ENCODE measurements at regions not wholly inside any gene's neighbourhood (a gene's known extent, or its start where the extent isn't known, plus 50 kb on each side); places are given as distances from the start of the nearest gene placed in this dataset.

DNA sequence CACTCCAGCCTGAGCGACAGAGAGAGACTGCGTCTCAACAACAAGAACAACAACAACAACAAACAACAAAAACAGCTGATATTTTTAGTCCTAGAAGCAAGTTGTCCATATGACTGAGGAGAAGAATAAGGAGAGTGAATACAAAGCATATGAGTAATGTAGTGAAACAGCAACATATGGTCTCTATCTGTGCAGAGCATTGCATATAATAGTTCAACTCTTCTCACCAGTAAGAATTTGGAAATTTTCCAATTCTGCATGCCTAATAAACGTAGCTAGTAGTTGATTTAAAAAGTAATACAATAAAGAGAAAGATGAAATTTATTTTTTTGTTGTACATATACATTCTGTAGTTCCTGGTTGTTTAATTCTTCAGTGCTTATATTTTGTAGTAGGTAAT is 129.7 kb upstream of the FAM83B start:
- DNase-seq = no peak

DNA sequence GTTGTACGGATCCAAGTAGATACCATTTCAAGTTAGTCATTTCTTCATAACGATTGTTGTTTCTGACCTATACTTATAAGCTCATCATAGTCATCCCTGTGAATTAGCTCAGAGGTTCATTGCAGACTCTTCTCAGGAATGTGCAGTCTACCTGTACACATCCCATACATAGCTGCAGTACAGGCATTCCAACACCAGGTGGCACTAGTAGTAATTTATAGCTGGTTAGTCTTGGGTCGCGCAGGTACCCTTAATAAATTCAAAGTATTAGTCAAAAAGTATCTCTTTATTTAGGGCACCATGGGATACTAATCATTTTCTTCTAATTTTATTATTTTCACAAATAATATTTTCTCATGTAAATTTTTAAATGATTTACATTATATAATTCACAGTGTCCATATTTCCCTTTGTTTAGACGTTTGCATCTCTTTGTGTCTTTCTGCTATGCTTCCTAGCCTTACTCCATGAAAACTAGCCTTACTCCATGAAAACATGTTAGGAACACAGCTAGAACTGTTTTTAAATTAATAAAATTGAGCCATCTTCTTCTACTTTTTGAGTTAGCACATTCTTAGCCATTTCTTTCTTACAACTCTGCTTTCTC is 128.6 kb upstream of the FAM83B start:
- peak in 22 of 58 donors; percentile 0 to 68 (median 12) for DNase-seq

DNA sequence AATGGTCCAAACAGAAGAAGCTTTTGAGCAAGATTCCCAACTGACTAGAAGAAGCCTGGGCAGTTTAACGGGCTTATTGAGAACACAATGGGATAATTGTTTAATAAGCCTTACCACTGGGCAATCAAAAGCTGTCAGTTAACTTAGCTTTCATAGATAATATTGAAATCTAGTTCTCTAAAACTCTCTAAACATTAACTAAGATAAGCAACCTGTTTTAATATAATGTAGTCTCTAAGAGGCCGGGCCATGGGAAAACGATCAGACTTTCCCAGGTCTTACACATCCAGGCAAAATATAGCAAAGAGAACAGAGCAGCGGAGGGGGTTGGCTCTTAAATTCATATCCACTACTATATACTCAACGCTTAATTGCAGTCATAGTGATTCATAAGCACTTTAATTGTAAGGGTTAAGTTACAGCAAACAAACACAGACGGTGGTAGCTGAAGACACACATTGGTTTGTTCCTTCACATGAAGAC is 128.0 kb upstream of the FAM83B start:
- no peak for DNase-seq

DNA sequence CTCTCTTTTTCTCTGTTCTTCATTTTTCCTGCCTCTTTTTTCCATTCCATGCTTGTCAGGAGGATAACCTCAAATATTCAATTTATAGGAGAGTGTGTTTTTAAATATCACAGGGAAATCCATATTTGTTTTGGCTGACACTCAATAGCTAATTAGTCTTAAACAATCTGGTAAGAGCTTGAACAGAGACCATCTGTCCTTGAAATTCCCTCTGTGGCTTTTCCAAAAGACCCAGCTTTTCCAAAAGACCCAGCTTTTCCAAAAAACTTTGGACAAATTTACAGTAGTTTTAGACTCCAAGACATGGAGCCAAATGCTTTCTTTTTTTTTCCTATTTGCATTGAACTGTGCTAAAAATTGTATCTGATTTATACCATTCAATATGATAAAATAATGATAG is 127.4 kb upstream of the FAM83B start:
- no peak for DNase-seq

DNA sequence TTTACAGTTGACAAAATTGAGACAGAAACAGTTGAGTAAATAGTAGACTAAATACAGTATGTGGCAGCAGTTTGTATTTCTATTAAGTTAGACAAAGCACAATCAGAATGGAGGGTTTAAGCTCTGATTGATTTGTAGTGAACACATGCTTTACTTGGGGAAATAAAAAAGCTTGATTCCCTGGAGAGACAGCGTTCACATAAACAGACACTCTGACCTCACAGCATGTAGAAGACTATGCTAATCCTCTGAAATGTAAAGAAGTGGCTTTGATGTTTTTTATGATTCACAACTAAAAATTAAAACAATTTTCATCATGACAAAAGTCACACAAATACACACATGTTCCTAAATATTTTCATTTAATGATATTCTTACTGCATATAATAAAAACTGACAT is 126.9 kb upstream of the FAM83B start:
- no peak for DNase-seq

DNA sequence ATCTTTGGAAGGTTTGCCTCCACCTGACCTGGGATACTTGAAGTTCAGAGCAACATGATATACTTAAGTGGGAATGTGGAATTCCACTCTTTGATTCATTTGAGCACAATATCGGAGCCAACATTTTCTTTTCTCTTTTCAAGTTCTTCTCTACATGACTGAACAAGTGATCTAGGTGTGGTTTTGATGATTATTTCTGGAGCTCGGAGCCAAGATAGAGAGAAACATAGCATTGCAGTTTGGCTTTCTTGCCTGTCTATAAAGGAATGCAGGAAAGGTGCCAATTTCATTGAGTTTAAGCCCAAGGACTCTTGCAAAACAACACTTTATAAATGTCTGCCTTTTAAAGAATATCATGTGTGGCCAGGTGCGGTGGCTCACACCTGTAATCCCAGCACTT is 124.2 kb upstream of the FAM83B start:
- DNase-seq = no peak

DNA sequence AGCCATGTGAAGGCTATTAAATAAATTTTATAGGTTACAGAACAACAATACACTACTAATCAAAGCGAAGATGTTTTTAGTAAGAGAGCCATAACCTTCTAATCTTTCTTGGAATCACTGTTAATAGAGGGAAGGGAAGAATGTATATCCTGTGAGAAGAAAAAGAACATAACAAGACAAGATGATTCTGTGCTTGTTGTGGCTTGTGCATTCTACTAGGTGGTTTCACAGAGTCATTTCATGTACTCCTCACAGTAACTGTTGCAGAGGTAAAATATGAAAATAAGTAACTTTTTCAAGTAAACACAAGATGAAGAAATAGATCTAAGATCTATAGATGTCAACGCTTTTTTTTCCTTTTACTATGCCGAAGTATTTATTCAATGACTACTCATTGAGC is 116.9 kb upstream of the FAM83B start:
- DNase-seq = no peak

DNA sequence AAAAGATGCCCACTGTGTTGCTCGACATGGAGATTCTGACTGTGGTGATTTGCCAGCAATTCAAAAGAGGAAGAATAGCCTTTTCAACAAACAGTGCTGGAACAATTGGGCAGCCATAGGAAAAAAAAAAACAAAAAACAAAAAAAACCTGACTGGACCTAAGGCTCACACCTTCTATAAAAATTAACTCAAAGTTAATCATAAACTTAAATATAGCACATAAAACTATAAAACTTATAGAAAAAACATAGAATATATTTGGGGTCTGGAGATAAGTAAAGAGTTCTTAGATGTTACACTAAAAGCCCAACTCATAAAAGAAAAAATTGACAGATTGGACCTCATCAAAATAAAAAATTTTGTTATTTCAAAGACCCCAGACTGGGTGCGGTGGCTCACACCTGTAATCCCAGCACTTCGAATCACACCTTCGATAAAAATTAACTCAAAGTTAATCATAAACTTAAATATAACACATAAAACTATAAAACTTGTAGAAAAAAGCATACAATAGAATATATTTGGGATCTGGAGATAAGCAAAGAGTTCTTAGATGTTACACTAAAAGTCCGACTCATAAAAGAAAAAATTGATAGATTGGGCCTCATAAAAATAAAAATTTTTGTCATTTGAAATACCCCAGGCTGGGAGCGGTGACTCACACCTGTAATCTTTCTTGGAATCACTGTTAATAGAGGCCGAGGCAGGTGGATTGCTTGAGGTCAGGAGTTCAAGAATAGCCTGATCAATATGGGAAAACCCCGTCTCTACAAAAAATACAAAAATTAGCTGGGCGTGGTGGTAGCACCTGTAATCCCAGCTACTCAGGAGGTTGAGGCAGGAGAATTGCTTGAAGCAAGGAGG is 115.6 kb upstream of the FAM83B start:
- DNase-seq = no peak

DNA sequence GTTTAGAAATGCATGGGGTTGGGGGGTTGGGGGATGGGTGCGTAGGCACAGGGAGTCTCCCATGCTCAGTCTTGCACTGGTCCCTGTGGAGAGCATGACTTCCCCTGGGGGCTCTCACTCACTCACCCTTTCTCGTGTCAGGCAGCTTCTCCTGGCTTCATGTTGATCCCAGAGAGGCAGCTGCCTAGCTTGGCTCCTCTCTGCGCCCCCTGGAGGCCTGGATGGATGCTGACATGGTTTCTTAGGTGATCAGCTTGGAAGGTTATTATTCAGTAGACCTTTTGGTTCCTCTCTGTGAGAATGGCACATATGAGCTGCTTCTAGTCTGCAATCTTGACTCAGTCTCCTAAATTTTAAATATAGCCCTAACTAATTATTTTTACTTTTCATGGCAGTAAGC is 109.3 kb upstream of the FAM83B start:
- no peak for DNase-seq

DNA sequence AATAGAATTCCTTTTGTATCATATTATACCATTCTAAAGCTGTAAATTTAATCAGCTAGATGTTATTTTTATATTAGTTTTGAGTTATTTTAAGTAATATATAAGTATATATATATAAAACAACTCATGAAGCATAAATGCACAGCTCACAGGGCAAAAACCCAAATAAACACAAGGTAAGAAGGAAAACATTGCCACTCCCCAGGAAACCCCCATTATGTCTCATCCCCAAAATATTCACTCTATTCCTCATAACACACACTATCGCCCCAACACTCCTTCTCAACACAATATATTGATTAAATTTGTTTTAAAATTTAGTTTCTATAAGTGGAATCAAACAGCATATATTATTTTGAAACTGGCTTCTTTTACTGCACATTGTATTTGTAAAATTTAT is 98.6 kb upstream of the FAM83B start:
- no peak for DNase-seq

DNA sequence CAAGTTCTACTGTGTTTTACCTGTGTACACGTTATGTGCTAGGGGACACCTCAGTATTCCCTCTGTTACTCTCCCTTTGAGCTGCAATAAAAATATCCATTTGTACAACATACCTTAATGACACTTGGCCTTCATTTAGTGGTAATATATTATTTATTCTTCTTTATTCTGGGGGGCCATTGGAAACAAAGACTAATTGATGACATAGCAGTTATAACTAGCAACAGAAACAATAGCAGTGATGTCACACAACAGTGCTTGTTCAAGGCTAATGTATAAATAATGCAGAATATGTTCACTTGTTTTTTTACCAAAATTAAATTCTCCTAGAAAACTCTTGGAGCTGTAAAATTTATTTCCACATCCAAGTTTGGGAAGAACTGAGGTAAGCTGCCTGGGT is 92.2 kb upstream of the FAM83B start:
- no peak for DNase-seq

DNA sequence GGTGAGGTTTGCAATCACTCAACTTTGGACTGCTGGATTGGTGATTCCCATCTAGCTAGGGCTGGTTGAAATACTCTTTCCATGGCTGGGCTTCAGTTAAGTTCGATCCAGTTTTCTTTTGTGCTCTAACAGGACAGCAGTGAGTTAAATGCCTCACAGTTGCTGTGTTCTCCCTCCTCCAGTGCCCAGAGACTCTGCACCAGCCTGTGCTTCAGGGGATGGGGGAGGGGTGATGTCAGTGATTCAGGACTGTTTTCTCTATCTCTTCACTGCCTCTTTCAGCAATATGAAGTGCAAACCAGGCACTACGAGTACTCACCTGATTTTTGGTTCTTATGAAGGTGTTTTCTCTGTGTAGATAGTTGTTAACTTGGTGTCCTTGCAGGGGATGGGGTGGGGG is 88.2 kb upstream of the FAM83B start:
- DNase-seq = no peak

DNA sequence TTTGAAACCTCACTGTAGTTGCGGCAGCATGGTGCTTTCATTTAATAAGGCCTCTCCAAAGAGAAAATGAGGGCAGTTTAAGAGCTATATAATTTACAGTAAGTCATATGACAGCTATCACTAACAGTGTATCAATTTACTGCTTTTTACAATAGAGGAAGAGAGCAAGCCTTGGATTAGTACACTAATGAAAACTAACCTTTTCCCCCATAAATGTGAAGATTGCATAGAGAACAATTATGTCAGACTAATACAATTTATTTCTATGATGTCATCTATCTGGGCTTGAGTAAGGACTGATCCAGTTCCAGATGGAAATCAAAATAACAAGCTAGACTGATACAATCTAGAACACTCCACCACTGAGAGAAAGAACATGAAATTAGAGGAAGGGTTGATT is 78.1 kb upstream of the FAM83B start:
- DNase-seq = no peak

DNA sequence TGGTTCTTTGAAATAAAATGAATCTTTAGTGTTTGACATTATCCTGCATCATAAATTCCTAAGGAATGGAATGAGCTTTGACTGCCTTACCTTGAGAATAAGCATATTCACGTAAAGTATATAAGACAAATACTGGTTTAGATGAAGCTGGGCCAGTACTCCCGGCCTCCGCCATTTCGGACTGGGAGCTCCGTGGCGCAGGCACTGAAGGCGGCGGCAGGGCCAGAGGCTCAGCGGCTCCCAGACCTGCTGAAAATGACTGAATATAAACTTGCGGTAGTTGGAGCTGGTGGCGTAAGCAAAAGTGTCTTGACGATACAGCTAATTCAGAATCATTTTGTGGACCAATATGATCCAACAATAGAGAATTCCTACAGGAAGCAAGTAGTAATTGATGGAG is 76.2 kb upstream of the FAM83B start:
- DNase-seq = no peak

DNA sequence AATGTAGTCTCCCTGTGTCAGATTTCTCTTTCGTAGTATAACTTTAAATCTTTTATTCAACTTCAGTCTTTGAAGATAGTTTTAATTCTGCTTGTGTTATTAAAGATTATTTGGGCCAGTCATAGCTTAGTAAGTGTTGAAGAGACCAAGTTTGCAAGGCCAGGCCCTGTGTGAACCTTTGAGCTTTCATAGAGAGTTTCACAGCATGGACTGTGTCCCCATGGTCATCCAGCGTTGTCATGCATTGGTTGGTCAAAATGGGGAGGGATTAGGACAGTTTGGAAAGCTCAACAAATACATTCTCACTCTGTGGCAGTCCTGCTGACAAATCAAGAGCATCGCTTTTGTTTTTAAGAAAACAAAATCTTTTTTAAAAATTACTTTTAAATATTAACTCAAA is 74.6 kb upstream of the FAM83B start:
- DNase-seq = no peak

DNA sequence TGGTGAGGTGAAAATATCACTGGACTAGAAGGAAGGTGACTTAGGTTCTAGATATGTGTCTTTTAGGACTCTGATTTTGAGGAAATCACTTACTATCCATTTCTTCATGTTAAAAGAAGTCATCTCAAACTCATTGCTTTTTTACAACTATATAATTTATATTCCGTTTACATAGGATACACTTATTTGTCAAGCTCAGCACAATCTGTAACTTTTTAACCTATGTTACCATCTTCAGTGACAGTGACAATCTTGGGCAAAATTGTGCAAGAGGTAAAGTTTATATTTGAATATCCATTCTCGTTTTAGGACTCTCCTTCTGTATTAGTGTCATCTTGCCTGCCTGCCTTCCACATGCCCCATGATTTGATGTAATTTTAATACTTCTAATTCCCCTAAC is 74.0 kb upstream of the FAM83B start:
- no peak for DNase-seq

DNA sequence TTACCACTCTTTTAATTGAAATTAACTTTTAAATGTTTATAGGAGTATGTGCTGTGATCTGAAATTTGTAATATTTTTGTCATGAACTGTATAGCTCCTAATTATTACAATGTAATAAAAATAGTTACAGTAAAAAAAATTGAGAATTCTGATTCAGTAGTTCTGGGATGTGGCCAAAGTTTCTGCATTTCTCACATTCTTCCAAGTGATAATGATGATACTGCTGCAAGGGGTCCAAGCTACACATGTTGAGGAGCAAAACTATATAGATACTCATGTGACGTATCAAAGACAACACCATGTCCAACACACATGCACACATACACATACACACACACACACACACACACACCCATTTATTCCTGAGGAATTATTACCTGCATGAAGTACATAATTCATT is 71.0 kb upstream of the FAM83B start:
- no peak for DNase-seq

DNA sequence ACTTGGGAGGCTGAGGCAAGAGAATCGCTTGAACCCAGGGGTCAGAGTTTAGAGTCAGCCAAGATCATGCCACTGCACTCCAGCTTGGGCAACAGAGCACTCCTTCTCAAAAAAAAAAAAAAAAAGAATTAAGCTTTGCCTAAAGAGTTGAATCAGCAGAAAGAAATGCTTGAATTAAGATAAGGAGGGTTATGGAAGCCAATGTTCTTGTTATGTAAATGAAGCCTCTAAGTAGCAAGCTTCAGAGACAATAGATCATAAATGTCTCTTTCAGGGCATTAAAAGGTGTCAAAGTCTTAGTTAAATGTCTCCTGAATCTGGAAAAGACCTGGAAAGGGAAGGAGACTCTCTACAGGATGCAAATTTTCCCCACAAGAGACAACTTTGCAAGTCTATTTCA is 69.7 kb upstream of the FAM83B start:
- DNase-seq = no peak

DNA sequence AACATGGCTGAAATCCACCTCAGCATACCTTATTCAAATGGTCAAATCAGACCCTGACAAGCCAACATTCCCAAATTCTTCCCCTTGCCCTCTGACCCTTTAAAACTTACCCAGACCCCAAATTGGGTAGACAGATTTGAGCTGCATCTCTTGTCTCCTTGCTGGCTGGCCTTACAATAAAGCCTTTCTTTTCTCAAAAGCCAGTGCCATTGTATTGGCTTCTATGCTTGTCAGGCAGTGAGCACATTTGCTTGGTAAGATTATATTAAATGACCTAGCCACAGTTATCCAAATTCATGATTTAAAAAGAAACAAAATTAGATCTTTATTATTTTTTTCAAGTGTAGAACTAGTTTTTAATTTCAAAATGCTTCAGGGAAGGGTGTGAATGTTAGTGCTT is 67.8 kb upstream of the FAM83B start:
- DNase-seq = peak in 5 of 58 donors; percentile 0 to 8 (median 5)

DNA sequence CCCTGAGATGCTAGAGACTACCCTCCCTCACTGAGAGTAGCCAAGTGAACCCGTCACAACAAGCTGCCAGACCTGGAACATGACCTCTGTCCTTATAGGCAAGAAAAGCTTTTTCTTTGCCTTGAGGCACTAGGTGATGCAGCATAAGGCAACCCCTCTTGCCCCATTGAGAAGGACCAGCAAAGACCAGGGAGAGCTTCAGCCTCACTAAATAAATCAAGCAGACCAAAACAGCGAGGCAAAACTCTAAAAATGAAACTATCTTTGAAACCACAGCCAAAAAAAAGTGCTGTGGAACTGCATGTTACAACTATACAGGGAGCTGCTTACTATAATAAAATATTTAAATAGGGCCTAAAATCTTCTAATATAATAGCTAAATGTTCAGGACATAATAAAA is 62.6 kb upstream of the FAM83B start:
- DNase-seq = no peak

DNA sequence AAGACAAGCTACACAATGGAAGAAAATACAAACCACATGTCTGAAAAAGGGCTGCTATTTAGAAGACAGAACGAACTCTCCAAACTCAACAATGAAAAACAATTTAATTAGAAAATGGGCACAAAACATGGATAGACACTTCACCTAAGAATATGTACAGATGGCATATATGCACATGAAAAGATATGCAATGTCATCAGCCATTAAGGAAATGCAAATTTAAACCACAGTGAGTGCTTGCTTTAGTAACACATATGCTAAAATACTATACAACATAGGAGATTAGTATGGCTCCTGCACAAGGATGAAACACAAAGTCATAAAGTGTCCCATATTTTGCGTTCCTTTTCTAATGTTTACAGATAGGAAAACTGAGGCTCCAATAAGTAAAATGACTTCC is 60.4 kb upstream of the FAM83B start:
- no peak for DNase-seq

DNA sequence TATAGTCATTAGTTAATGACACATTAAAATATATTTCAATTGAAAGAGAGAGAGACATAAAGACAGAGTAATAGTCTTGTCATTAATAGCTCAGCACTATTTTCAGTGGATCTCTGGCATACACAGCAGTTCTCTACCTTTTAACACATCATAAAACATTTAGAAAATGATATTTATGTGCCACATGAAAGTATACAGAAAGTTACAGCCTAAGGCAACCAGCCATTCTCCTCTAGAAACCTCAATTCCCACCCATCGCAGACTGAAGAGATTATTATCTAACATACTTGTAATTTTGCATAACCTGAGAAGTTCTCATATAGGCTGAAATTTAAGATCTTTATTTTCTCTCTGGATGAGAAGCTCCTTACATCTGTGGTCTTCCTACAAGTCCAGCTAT is 58.7 kb upstream of the FAM83B start:
- DNase-seq = no peak

All from anterior cingulate cortex (tissue), 58 donors.